ENCODE measurements at regions not wholly inside any gene's neighbourhood (a gene's known extent, or its start where the extent isn't known, plus 50 kb on each side); places are given as distances from the start of the nearest gene placed in this dataset.
A peak's percentile ranks its signal among the peaks of the same experiment; 100 is the strongest.

DNA sequence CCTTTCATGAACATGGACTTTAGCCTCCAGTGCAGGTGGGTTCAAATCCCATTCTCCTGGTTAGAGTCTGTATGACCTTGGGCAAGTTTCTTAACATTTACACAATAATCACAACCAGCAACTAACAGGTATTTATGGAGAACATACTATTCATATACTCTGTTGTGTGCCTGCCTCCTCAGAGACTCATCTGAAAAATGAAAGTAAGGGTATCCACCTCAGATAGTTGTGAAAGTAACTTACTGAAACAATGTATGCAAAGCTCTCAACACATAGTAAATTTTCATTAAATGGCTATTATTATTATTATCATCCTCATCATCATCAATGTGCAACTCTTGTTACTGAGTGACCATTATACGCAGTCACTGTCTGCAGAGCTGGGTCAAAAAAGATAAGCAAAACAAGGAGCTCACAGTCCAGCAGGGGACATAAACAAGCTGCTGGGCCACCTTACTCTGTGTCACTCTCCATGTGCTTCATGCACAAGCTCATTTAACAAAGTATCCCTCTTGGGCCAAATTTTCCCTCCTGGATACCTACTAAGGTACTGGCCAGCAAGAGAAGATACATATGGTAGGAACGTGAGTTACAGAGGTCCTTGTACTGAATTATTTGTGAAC, 70.9 kb upstream of the FNDC3A start:
- WGBS = 93% methylated on average over 2 of the region's 2 CpGs
- Histone ChIP-seq H3K27me3 (ENCODE audit: control insufficient read depth in 4 of 4, insufficient read depth in 4 of 4, low read length in 3 of 4) (peaks cover 0 to 2% (median 0%) of the 10 kb centered on the region in 4 donors), H3K4me3 (ENCODE audit: low read depth in 1 of 3, low read length in 3 of 3) (no peak overlapping the region), H3K4me1 (ENCODE audit: control insufficient read depth in 4 of 4, insufficient read depth in 4 of 4, low read length in 3 of 4) (peaks cover 0 to 12% (median under 1%) of the 10 kb centered on the region in 4 donors), H3K9me3 (ENCODE audit: control insufficient read depth in 4 of 4, low read length in 3 of 4) (no peaks in the 10 kb centered on the region), H3K36me3 (ENCODE audit: control insufficient read depth in 4 of 4, insufficient read depth in 3 of 4, low read depth in 1 of 4, low read length in 3 of 4) (no peaks in the 10 kb centered on the region), H3K27ac (ENCODE audit: low read depth in 1 of 2, low read length in 2 of 2) (no peak overlapping the region), H3K9ac (ENCODE audit: low read depth in 1 of 2, low read length in 2 of 2) (no peak overlapping the region)
- no peak for DNase-seq (ENCODE audit: low spot score)
- no peak for TF ChIP-seq HNF4G (IDR thresholded peaks at IDR 0.05)
- TF ChIP-seq SP1 (IDR thresholded peaks at IDR 0.05) = no peak
- TF ChIP-seq GABPA (IDR thresholded peaks at IDR 0.05 in 1 of 2, conservative IDR thresholded peaks at IDR 0.05 in 1 of 2) = no peak
- TF ChIP-seq RXRA (IDR thresholded peaks at IDR 0.05) = no peak
- TF ChIP-seq, protein P1, sequence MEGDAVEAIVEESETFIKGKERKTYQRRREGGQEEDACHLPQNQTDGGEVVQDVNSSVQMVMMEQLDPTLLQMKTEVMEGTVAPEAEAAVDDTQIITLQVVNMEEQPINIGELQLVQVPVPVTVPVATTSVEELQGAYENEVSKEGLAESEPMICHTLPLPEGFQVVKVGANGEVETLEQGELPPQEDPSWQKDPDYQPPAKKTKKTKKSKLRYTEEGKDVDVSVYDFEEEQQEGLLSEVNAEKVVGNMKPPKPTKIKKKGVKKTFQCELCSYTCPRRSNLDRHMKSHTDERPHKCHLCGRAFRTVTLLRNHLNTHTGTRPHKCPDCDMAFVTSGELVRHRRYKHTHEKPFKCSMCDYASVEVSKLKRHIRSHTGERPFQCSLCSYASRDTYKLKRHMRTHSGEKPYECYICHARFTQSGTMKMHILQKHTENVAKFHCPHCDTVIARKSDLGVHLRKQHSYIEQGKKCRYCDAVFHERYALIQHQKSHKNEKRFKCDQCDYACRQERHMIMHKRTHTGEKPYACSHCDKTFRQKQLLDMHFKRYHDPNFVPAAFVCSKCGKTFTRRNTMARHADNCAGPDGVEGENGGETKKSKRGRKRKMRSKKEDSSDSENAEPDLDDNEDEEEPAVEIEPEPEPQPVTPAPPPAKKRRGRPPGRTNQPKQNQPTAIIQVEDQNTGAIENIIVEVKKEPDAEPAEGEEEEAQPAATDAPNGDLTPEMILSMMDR (IDR thresholded peaks at IDR 0.05; ENCODE audit: low read depth, low read length, missing input control) = no peak

DNA sequence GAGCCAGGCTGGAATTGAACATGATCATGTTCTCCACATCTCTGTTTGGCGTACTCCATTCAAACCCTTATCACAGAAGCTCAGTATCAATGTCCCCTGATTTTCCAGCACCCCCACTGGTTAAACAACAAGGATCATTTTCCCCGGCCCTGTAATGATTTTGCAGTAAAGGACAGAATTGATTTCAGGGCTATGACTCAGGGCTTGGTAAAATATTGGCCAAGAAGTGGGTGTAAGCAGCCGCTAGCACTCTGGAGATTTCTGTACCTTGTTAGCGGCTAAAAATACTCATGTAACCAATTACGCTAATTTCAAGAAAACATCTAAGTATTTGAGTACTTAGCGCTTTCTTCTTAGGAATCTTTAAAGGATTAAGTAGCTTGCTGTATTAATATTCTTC, 69.5 kb upstream of the FNDC3A start:
- TF ChIP-seq NR2F2 (IDR thresholded peaks at IDR 0.05) (no peak), GABPA (IDR thresholded peaks at IDR 0.05 in 1 of 2, conservative IDR thresholded peaks at IDR 0.05 in 1 of 2) (peak in 1 of 2 donors; percentile 26), SP1 (IDR thresholded peaks at IDR 0.05) (no peak), YY1 (IDR thresholded peaks at IDR 0.05) (peak; percentile 62), FOXA1 (IDR thresholded peaks at IDR 0.05) (peak; percentile 48), HNF4G (IDR thresholded peaks at IDR 0.05) (no peak), RXRA (IDR thresholded peaks at IDR 0.05) (peak in 1 of 2 donors; percentile 80), FOXA2 (IDR thresholded peaks at IDR 0.05) (peak; percentile 53), HNF4A (conservative IDR thresholded peaks at IDR 0.05) (peak; percentile 47 to 75), EGR1 (IDR thresholded peaks at IDR 0.05; ENCODE audit: low read depth in 2 of 2) (peak in 1 of 2 donors; percentile 73), RAD21 (IDR thresholded peaks at IDR 0.05) (peak; percentile 53 to 59), TAF1 (conservative IDR thresholded peaks at IDR 0.05) (no peak), JUND (IDR thresholded peaks at IDR 0.05) (peak; percentile 77 to 93)
- TF ChIP-seq, protein P2, sequence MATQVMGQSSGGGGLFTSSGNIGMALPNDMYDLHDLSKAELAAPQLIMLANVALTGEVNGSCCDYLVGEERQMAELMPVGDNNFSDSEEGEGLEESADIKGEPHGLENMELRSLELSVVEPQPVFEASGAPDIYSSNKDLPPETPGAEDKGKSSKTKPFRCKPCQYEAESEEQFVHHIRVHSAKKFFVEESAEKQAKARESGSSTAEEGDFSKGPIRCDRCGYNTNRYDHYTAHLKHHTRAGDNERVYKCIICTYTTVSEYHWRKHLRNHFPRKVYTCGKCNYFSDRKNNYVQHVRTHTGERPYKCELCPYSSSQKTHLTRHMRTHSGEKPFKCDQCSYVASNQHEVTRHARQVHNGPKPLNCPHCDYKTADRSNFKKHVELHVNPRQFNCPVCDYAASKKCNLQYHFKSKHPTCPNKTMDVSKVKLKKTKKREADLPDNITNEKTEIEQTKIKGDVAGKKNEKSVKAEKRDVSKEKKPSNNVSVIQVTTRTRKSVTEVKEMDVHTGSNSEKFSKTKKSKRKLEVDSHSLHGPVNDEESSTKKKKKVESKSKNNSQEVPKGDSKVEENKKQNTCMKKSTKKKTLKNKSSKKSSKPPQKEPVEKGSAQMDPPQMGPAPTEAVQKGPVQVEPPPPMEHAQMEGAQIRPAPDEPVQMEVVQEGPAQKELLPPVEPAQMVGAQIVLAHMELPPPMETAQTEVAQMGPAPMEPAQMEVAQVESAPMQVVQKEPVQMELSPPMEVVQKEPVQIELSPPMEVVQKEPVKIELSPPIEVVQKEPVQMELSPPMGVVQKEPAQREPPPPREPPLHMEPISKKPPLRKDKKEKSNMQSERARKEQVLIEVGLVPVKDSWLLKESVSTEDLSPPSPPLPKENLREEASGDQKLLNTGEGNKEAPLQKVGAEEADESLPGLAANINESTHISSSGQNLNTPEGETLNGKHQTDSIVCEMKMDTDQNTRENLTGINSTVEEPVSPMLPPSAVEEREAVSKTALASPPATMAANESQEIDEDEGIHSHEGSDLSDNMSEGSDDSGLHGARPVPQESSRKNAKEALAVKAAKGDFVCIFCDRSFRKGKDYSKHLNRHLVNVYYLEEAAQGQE (IDR thresholded peaks at IDR 0.05) = peak; percentile 64
- TF ChIP-seq, protein P3, sequence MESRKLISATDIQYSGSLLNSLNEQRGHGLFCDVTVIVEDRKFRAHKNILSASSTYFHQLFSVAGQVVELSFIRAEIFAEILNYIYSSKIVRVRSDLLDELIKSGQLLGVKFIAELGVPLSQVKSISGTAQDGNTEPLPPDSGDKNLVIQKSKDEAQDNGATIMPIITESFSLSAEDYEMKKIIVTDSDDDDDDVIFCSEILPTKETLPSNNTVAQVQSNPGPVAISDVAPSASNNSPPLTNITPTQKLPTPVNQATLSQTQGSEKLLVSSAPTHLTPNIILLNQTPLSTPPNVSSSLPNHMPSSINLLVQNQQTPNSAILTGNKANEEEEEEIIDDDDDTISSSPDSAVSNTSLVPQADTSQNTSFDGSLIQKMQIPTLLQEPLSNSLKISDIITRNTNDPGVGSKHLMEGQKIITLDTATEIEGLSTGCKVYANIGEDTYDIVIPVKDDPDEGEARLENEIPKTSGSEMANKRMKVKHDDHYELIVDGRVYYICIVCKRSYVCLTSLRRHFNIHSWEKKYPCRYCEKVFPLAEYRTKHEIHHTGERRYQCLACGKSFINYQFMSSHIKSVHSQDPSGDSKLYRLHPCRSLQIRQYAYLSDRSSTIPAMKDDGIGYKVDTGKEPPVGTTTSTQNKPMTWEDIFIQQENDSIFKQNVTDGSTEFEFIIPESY (IDR thresholded peaks at IDR 0.05) = peak; percentile 47
- TF ChIP-seq, protein P4, sequence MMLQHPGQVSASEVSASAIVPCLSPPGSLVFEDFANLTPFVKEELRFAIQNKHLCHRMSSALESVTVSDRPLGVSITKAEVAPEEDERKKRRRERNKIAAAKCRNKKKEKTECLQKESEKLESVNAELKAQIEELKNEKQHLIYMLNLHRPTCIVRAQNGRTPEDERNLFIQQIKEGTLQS (IDR thresholded peaks at IDR 0.05) = peak; percentile 47
- TF ChIP-seq, protein P1 (IDR thresholded peaks at IDR 0.05; ENCODE audit: low read depth, low read length, missing input control) = no peak
- TF ChIP-seq, protein P5, sequence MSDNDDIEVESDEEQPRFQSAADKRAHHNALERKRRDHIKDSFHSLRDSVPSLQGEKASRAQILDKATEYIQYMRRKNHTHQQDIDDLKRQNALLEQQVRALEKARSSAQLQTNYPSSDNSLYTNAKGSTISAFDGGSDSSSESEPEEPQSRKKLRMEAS (IDR thresholded peaks at IDR 0.05) = peak; percentile 73
- no peak overlapping the region for H3K27ac ChIP-seq (ENCODE audit: low read depth in 1 of 2, low read length in 2 of 2)
- H3K36me3 ChIP-seq (ENCODE audit: control insufficient read depth in 4 of 4, insufficient read depth in 3 of 4, low read depth in 1 of 4, low read length in 3 of 4) = no peaks in the 10 kb centered on the region
- peaks cover 0 to 12% (median under 1%) of the 10 kb centered on the region in 4 donors for H3K4me1 ChIP-seq (ENCODE audit: control insufficient read depth in 4 of 4, insufficient read depth in 4 of 4, low read length in 3 of 4)
- no peaks in the 10 kb centered on the region for H3K9me3 ChIP-seq (ENCODE audit: control insufficient read depth in 4 of 4, low read length in 3 of 4)
- 43% methylated on average over 6 of the region's 6 CpGs for WGBS
- DNase-seq (ENCODE audit: low spot score) = no peak
- H3K4me3 ChIP-seq (ENCODE audit: low read depth in 1 of 3, low read length in 3 of 3) = no peak overlapping the region
- H3K27me3 ChIP-seq (ENCODE audit: control insufficient read depth in 4 of 4, insufficient read depth in 4 of 4, low read length in 3 of 4) = no peaks in the 10 kb centered on the region
- no peak overlapping the region for H3K9ac ChIP-seq (ENCODE audit: low read depth in 1 of 2, low read length in 2 of 2)

Data from liver (tissue), 8 donors.